Right lobe of liver (tissue), 6 donors: ENCODE measurements at regions not wholly inside any gene's neighbourhood (a gene's known extent, or its start where the extent isn't known, plus 50 kb on each side); places are given as distances from the start of the nearest gene placed in this dataset.

Source experiments
- ATAC-seq, 4 donors: fragments of 200-7000 bp; cut with Tn5 transposase; one replicate each; pipeline ENCODE4 v1.9.1; 2020; ENCODE audit warnings: mild to moderate bottlenecking in 4 of 4, moderate library complexity in 4 of 4
- DNase-seq, 3 donors: peaks; one replicate each; pipeline ENCODE4 v3.0.0-alpha.2; 2020
- H3K27ac ChIP-seq, 3 donors: fragments of 200-600 bp; one replicate each; pipeline ENCODE4 v1.8.0; 2022
- H3K27me3 ChIP-seq, 2 donors: fragments of 200-600 bp; one replicate each; pipeline ENCODE4 v1.8.0; 2022
- H3K36me3 ChIP-seq, 4 donors: fragments of 200-600 bp; sonication (generic) in 1 of 4; one replicate each; pipeline versions ENCODE4 v1.5.1 to v1.8.0; 2017 to 2022; ENCODE audit warnings: control low read depth in 1 of 4
- H3K4me1 ChIP-seq, 4 donors: fragments of 200-600 bp; sonication (generic) in 1 of 4; one replicate each; pipeline versions ENCODE4 v1.5.1 to v1.8.0; 2017 to 2022; ENCODE audit warnings: control low read depth in 1 of 4
- H3K4me3 ChIP-seq, 3 donors: fragments of 200-600 bp; one replicate each; pipeline ENCODE4 v1.8.0; 2022
- H3K9me3 ChIP-seq, 4 donors: fragments of 200-600 bp; sonication (generic) in 1 of 4; one replicate each; pipeline versions ENCODE4 v1.5.1 to v1.8.0; 2017 to 2022; ENCODE audit warnings: control low read depth in 1 of 4
- POLR2A ChIP-seq: fragments of 450-650 bp; IDR thresholded peaks from one replicate; pipeline ENCODE4 v1.6.1; 2017; ENCODE audit warnings: antibody characterized with exemption, mild to moderate bottlenecking
- WGBS: methylation state at CpG from one replicate; pipeline ENCODE4 v1.1.6; 2018; ENCODE audit warnings: low coverage, low lambda C conversion rate; ENCODE audit not compliant: insufficient coverage; ENCODE audit errors: missing lambda C conversion rate; 5-methylcytosine and 5-hydroxymethylcytosine counted together
- intact Hi-C, 2 donors: fragments of 100-400 bp; cut with DNase I; formaldehyde crosslinking; loops; one replicate each; pipeline versions ENCODE4 v1.11.2 to v1.14.1; 2022
- TF ChIP-seq, protein P1 (sequence below), 4 donors: fragments of 200-600 bp in 3 of 4; fragments of 450-650 bp in 1 of 4; IDR thresholded peaks; one replicate each; pipeline versions ENCODE4 v1.5.1 to v1.8.0; 2016 to 2022; ENCODE audit warnings: antibody characterized with exemption in 4 of 4, mild to moderate bottlenecking in 2 of 4
- donor health status: DM: no; HTN: yes; CAD: no.
- donor health status: DM: no; HTN: no; CAD: no.
- donor health status: DM: no; HTN: no; CAD: no.
- donor health status: DM: no; HTN: yes; CAD: no.
- donor health status: DM: no; HTN: yes; CAD: no.

DNA sequence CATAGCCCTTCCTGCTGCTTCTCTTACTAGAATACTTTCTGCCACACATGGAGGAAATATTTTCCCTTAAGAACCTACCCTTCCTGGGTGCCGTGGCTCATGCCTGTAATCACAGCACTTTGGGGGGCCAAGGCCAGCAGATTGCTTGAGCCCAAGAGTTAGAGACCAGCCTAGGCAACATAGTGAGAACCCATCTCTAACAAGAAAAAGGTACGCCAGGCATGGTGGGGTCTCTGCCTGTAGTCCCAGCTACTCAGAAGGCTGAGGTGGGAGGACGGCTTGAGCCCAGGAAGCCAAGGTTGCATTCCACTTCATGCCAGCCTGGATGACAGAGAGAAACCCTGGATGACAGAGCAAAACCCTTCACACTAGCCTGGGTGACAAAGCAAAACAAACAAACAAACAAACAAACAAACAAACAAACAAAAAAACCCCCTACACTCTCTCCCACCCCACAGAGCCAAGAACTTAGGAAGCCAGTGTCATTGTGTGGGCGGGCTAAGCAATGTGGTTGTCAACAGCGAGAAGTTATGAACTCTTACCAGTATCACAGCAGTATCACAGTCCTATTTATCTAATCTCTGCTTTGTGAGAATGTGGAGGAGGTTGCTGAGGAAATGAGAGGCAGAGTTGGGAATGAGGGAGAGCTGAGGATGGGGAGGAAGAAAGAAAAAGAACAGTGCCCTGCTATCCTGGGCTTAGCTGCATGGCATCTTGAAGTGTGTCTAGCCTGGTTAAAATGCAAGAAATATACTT is 53.8 kb upstream of the CLEC14A start:
- H3K4me1 ChIP-seq = no peaks in the 10 kb centered on the region
- no peaks in the 10 kb centered on the region for H3K9me3 ChIP-seq
- TF ChIP-seq POLR2A = no peak
- TF ChIP-seq, protein P1, sequence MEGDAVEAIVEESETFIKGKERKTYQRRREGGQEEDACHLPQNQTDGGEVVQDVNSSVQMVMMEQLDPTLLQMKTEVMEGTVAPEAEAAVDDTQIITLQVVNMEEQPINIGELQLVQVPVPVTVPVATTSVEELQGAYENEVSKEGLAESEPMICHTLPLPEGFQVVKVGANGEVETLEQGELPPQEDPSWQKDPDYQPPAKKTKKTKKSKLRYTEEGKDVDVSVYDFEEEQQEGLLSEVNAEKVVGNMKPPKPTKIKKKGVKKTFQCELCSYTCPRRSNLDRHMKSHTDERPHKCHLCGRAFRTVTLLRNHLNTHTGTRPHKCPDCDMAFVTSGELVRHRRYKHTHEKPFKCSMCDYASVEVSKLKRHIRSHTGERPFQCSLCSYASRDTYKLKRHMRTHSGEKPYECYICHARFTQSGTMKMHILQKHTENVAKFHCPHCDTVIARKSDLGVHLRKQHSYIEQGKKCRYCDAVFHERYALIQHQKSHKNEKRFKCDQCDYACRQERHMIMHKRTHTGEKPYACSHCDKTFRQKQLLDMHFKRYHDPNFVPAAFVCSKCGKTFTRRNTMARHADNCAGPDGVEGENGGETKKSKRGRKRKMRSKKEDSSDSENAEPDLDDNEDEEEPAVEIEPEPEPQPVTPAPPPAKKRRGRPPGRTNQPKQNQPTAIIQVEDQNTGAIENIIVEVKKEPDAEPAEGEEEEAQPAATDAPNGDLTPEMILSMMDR (IDR thresholded peaks at IDR 0.05) = no peak
- 46% methylated on average over 3 of the region's 5 CpGs for WGBS
- no peak overlapping the region for H3K27ac ChIP-seq
- DNase-seq (no peak), ATAC-seq (peak; percentile 24 to 57 (median 38))
- H3K36me3 ChIP-seq = no peaks in the 10 kb centered on the region
- H3K27me3 ChIP-seq = no peaks in the 10 kb centered on the region
- H3K4me3 ChIP-seq = no peak overlapping the region
- intact Hi-C loops = no loop called here
